Parathyroid adenoma (tissue), 2 donors: ENCODE measurements at regions not wholly inside any gene's neighbourhood (a gene's known extent, or its start where the extent isn't known, plus 50 kb on each side); places are given as distances from the start of the nearest gene placed in this dataset.
A peak's percentile ranks its signal among the peaks of the same experiment; 100 is the strongest.

Experiments used
- H2AFZ ChIP-seq: fragments of 300-600 bp; sonication (generic); one replicate; pipeline ENCODE4 v1.7.0; 2017; ENCODE audit warnings: antibody characterized with exemption, mild to moderate bottlenecking
- H3K27ac ChIP-seq: fragments of 300-600 bp; sonication (generic); one replicate; pipeline ENCODE4 v1.7.0; 2017
- H3K27me3 ChIP-seq: fragments of 300-600 bp; sonication (generic); one replicate; pipeline ENCODE4 v1.7.0; 2017; ENCODE audit warnings: low read length; ENCODE audit not compliant: control insufficient read depth, insufficient read depth
- H3K36me3 ChIP-seq: fragments of 300-600 bp; sonication (generic); one replicate; pipeline ENCODE4 v1.7.0; 2017; ENCODE audit warnings: low read length; ENCODE audit not compliant: control insufficient read depth, insufficient read depth
- H3K4me1 ChIP-seq: fragments of 300-600 bp; sonication (generic); one replicate; pipeline ENCODE4 v1.7.0; 2017; ENCODE audit warnings: control low read depth
- H3K4me2 ChIP-seq: fragments of 300-600 bp; sonication (generic); one replicate; pipeline ENCODE4 v1.7.0; 2017; ENCODE audit warnings: low read length
- H3K4me3 ChIP-seq: fragments of 300-600 bp; sonication (generic); one replicate; pipeline ENCODE4 v1.7.0; 2017; ENCODE audit warnings: low read depth, low read length
- H3K79me2 ChIP-seq: fragments of 300-600 bp; sonication (generic); one replicate; pipeline ENCODE4 v1.7.0; 2017; ENCODE audit warnings: control low read depth
- H3K9ac ChIP-seq: fragments of 300-600 bp; sonication (generic); one replicate; pipeline ENCODE4 v1.7.0; 2017; ENCODE audit warnings: mild to moderate bottlenecking
- H3K9me3 ChIP-seq: fragments of 300-600 bp; sonication (generic); one replicate; pipeline ENCODE4 v1.7.0; 2017; ENCODE audit warnings: low read length; ENCODE audit not compliant: control insufficient read depth
- TF ChIP-seq, protein P1 (sequence below): fragments of 300-600 bp; sonication (generic); IDR thresholded peaks from one replicate; pipeline ENCODE4 v1.7.0; 2017; ENCODE audit warnings: antibody characterized with exemption, mild to moderate bottlenecking
- donor health status: primary hyperparathyroidism.

DNA sequence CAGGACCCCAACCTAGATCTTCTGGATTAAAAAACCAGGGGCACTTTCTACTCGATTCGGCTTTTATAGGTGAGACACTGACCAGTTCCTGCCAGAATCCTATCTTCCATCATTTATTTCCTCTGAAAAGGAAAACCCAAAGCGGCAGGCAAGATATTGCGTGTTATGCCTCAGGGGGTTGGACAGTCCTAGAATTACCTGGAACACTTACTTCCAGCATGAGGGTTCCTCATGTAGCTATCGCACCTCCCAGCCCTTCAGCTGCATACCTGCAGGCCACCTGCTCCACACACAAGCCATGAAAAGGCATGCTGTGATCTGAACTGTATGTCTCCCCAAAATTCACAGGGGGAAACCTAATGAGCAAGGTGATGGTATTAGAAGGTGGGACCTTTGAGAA, 58.3 kb upstream of the DLG1 start:
- Histone ChIP-seq H3K27ac (no peak overlapping the region), H3K4me1 (no peaks in the 10 kb centered on the region), H3K27me3 (no peaks in the 10 kb centered on the region), H3K4me3 (no peak overlapping the region), H2AFZ (no peak overlapping the region), H3K9ac (no peak overlapping the region), H3K9me3 (no peaks in the 10 kb centered on the region), H3K36me3 (no peaks in the 10 kb centered on the region), H3K79me2 (no peaks in the 10 kb centered on the region), H3K4me2 (no peak overlapping the region)
- TF ChIP-seq, protein P1, sequence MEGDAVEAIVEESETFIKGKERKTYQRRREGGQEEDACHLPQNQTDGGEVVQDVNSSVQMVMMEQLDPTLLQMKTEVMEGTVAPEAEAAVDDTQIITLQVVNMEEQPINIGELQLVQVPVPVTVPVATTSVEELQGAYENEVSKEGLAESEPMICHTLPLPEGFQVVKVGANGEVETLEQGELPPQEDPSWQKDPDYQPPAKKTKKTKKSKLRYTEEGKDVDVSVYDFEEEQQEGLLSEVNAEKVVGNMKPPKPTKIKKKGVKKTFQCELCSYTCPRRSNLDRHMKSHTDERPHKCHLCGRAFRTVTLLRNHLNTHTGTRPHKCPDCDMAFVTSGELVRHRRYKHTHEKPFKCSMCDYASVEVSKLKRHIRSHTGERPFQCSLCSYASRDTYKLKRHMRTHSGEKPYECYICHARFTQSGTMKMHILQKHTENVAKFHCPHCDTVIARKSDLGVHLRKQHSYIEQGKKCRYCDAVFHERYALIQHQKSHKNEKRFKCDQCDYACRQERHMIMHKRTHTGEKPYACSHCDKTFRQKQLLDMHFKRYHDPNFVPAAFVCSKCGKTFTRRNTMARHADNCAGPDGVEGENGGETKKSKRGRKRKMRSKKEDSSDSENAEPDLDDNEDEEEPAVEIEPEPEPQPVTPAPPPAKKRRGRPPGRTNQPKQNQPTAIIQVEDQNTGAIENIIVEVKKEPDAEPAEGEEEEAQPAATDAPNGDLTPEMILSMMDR = no peak

DNA sequence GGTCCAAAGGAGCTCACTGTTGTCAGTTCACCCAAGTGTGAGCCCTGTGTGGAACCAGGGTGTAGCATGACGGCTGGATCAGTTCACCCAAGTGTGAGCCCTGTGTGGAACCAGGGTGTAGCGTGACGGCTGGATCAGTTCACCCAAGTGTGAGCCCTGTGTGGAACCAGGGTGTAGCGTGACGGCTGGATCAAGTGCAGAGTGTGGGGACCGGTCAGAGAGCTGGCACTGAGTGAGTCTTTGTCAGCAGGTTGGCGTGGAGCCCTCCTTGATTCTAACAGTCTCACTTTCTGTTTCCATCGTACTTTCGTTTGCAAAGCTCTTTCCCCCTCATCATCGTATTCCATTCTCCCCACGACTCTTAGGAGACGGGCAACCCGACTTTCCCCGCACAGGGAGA, 57.9 kb upstream of the DLG1 start:
- no peak overlapping the region for H3K9ac ChIP-seq
- H3K9me3 ChIP-seq = no peaks in the 10 kb centered on the region
- H3K4me1 ChIP-seq = no peaks in the 10 kb centered on the region
- no peak overlapping the region for H3K4me3 ChIP-seq
- no peak overlapping the region for H3K27ac ChIP-seq
- no peaks in the 10 kb centered on the region for H3K36me3 ChIP-seq
- TF ChIP-seq, protein P1 = no peak
- no peaks in the 10 kb centered on the region for H3K79me2 ChIP-seq
- no peak overlapping the region for H2AFZ ChIP-seq
- no peaks in the 10 kb centered on the region for H3K27me3 ChIP-seq
- H3K4me2 ChIP-seq = no peak overlapping the region

DNA sequence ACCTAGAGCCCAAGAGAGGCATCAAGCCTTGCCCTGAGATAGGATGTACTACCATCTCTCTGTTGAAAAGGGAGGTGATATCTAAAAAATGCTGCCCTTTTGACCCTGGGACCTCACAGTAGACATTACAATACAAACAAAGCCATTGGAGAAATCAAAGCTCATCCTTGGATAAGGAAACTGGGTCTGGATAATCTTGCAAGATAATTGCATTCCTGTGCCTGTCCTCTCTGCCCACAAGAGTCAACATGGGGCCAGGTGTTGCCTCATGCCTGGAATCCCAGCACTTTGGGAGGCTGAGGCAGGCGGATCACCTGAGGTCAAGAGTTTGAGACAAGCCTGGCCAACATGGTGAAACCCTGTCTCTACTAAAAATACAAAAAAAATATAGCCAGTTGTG, 57.3 kb upstream of the DLG1 start:
- no peak overlapping the region for H2AFZ ChIP-seq
- no peaks in the 10 kb centered on the region for H3K9me3 ChIP-seq
- TF ChIP-seq, protein P1 = no peak
- no peaks in the 10 kb centered on the region for H3K79me2 ChIP-seq
- H3K36me3 ChIP-seq = no peaks in the 10 kb centered on the region
- no peak overlapping the region for H3K4me3 ChIP-seq
- no peak overlapping the region for H3K27ac ChIP-seq
- H3K9ac ChIP-seq = no peak overlapping the region
- H3K4me2 ChIP-seq = no peak overlapping the region
- H3K27me3 ChIP-seq = no peaks in the 10 kb centered on the region
- H3K4me1 ChIP-seq = no peaks in the 10 kb centered on the region

DNA sequence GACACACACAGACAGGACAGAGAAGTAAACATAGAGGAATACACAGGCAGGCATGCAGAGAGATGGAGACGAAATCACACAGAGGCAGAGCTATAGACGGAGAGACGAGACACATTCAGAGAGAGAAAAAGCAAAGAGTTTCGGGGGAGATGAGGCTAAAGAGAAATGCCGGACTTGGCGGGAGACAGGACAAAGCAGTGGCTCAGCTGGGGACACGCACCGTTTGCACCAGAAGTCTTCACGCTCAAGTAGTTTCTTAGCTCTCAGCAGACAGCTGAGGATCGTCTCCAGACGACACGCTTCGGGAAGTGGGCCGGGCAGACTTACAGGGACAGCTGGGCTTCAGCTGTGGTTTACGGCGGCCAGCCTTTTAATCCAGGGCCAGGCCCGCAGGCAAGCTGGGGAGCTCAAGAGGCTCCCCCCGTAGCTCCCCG, 56.2 kb upstream of the DLG1 start:
- TF ChIP-seq, protein P1 = no peak
- Histone ChIP-seq H3K27ac (no peak overlapping the region), H3K4me3 (no peak overlapping the region), H3K9me3 (no peaks in the 10 kb centered on the region), H3K4me1 (no peaks in the 10 kb centered on the region), H3K9ac (no peak overlapping the region), H3K27me3 (no peaks in the 10 kb centered on the region), H2AFZ (peak overlapping the region; percentile 88), H3K79me2 (no peaks in the 10 kb centered on the region), H3K36me3 (no peaks in the 10 kb centered on the region), H3K4me2 (no peak overlapping the region)

DNA sequence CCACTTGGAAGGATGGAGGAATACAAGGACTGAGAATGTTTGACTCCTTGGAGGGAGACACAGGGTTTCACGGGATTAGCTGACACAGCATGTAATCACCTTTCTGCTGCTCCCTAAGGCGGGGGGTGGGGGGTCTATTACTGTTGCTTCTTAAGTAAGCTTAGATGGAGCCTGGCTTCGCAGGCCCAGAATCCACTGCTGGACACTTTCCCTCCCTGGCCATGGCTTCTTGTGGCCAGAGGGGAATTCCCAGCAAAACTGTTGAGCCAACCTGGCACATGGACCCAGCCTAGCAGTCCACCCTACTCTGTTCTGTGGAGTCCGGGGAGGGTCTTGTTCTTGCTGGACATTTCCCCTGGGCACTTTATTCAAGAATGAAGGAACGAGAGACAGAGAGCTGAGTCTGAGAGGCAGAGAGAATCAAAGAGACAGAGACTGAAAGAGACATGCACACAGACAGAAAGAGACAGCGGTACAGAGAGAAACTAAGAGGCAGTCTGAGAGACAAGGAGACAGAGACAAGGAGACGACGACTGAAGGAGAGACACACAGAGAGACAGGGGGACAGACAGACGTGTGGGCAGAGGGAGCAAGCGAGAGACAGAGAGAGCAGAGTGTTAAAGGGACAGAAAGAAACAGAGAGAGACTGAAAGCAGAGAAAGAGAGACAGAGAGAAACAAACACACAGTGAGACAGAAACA, 55.6 kb upstream of the DLG1 start:
- Histone ChIP-seq H3K27ac (no peak overlapping the region), H3K27me3 (no peaks in the 10 kb centered on the region), H3K4me3 (no peak overlapping the region), H3K4me2 (no peak overlapping the region), H3K9ac (no peak overlapping the region), H3K4me1 (no peaks in the 10 kb centered on the region), H3K36me3 (no peaks in the 10 kb centered on the region), H2AFZ (peak overlapping the region; percentile 88), H3K9me3 (no peaks in the 10 kb centered on the region), H3K79me2 (no peaks in the 10 kb centered on the region)
- TF ChIP-seq, protein P1 = no peak
